Loucy (cell line): ENCODE measurements at regions not wholly inside any gene's neighbourhood (a gene's known extent, or its start where the extent isn't known, plus 50 kb on each side); places are given as distances from the start of the nearest gene placed in this dataset.

Experiments
- EZH2phosphoT487 ChIP-seq: fragments of 200-600 bp; IDR thresholded peaks from 2 replicates; pipeline ENCODE4 v1.6.1; 2018; ENCODE audit warnings: antibody characterized with exemption, mild to moderate bottlenecking, moderate library complexity, borderline replicate concordance
- TF ChIP-seq, protein P1 (sequence below): fragments of 200-600 bp; sonication (generic); conservative IDR thresholded peaks from 2 replicates; pipeline ENCODE4 v1.5.1; 2014; ENCODE audit warnings: mild to moderate bottlenecking, antibody characterized with exemption, low read length

DNA sequence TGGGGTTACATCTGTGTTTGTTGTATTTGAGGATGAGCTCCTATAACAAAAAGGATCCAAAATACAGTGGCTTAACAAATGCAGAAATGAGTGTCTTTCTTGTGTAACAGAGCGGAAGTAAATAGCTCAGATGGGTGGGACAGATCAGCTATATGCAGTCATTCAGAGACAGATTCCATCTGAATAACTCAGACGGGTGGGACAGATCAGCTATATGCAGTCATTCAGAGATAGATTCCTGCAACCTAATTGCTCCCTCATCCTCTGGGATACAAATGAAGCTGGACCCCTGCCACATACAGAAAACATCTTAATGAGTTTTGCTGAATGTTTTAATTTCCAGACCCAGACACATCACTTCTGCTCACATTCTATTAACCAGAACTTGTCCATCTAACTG lies 332.3 kb downstream of the BCKDHB start:
- TF ChIP-seq, protein P1, sequence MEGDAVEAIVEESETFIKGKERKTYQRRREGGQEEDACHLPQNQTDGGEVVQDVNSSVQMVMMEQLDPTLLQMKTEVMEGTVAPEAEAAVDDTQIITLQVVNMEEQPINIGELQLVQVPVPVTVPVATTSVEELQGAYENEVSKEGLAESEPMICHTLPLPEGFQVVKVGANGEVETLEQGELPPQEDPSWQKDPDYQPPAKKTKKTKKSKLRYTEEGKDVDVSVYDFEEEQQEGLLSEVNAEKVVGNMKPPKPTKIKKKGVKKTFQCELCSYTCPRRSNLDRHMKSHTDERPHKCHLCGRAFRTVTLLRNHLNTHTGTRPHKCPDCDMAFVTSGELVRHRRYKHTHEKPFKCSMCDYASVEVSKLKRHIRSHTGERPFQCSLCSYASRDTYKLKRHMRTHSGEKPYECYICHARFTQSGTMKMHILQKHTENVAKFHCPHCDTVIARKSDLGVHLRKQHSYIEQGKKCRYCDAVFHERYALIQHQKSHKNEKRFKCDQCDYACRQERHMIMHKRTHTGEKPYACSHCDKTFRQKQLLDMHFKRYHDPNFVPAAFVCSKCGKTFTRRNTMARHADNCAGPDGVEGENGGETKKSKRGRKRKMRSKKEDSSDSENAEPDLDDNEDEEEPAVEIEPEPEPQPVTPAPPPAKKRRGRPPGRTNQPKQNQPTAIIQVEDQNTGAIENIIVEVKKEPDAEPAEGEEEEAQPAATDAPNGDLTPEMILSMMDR: no peak
- TF ChIP-seq EZH2phosphoT487: no peak
